Neural crest cell (in vitro differentiated cells): ENCODE measurements at regions not wholly inside any gene's neighbourhood (a gene's known extent, or its start where the extent isn't known, plus 50 kb on each side); places are given as distances from the start of the nearest gene placed in this dataset.

Source experiments
- DNase-seq: peaks from one replicate; pipeline ENCODE4 v3.0.0; 2021; ENCODE audit warnings: low read depth, mixed read lengths, low spot score
- H3K27ac Mint-ChIP-seq: one replicate; pipeline ENCODE4 v1.8.0; 2021; ENCODE audit warnings: mild to moderate bottlenecking, mixed read lengths; ENCODE audit not compliant: unreplicated experiment
- H3K27me3 Mint-ChIP-seq: 2 replicates; pipeline ENCODE4 v1.8.0; 2021; ENCODE audit warnings: low read depth, mild to moderate bottlenecking, mixed read lengths
- H3K36me3 Mint-ChIP-seq: 2 replicates; pipeline ENCODE4 v1.8.0; 2021; ENCODE audit warnings: low read depth, mild to moderate bottlenecking, mixed read lengths
- H3K4me1 Mint-ChIP-seq: 2 replicates; pipeline ENCODE4 v1.8.0; 2021; ENCODE audit warnings: mixed read lengths
- H3K4me3 Mint-ChIP-seq: one replicate; pipeline ENCODE4 v1.8.0; 2021; ENCODE audit warnings: mild to moderate bottlenecking, mixed read lengths
- H3K9me3 Mint-ChIP-seq: 2 replicates; pipeline ENCODE4 v1.8.0; 2021; ENCODE audit warnings: mixed read lengths
- CTCF ChIP-seq: fragments of 200-600 bp; sonication (generic); conservative IDR thresholded peaks from 2 replicates; pipeline ENCODE4 v1.5.0; 2021; ENCODE audit warnings: antibody characterized with exemption, mild to moderate bottlenecking

GRCh38 chr12:34190054-34190453, 167.8 kb downstream of the ALG10 start:
- no peak for TF ChIP-seq CTCF
- no peak overlapping the region for H3K27ac Mint-ChIP-seq
- H3K36me3 Mint-ChIP-seq = peaks cover 7% of the 10 kb centered on the region
- H3K9me3 Mint-ChIP-seq = peaks cover 22% of the 10 kb centered on the region
- H3K27me3 Mint-ChIP-seq = no peaks in the 10 kb centered on the region
- no peak for DNase-seq
- no peaks in the 10 kb centered on the region for H3K4me1 Mint-ChIP-seq
- no peak overlapping the region for H3K4me3 Mint-ChIP-seq

GRCh38 chr12:34198924-34199323, 176.6 kb downstream of the ALG10 start:
- no peak overlapping the region for H3K4me3 Mint-ChIP-seq
- H3K36me3 Mint-ChIP-seq = peaks cover 2% of the 10 kb centered on the region
- no peak for DNase-seq
- H3K9me3 Mint-ChIP-seq = peaks cover 9% of the 10 kb centered on the region
- H3K27ac Mint-ChIP-seq = no peak overlapping the region
- no peaks in the 10 kb centered on the region for H3K27me3 Mint-ChIP-seq
- H3K4me1 Mint-ChIP-seq = no peaks in the 10 kb centered on the region
- TF ChIP-seq CTCF = no peak

GRCh38 chr12:34203866-34204620, 181.7 kb downstream of the ALG10 start:
- H3K4me3 Mint-ChIP-seq = no peak overlapping the region
- no peaks in the 10 kb centered on the region for H3K4me1 Mint-ChIP-seq
- peaks cover 10% of the 10 kb centered on the region for H3K9me3 Mint-ChIP-seq
- TF ChIP-seq CTCF = no peak
- no peaks in the 10 kb centered on the region for H3K27me3 Mint-ChIP-seq
- DNase-seq = no peak
- no peak overlapping the region for H3K27ac Mint-ChIP-seq
- H3K36me3 Mint-ChIP-seq = peaks cover 7% of the 10 kb centered on the region

- peaks cover 10% of the 10 kb centered on the region for H3K9me3 Mint-ChIP-seq
- no peak overlapping the region for H3K27ac Mint-ChIP-seq
- no peak overlapping the region for H3K4me3 Mint-ChIP-seq
- H3K27me3 Mint-ChIP-seq = no peaks in the 10 kb centered on the region
- no peaks in the 10 kb centered on the region for H3K4me1 Mint-ChIP-seq
- DNase-seq = no peak
- peaks cover 7% of the 10 kb centered on the region for H3K36me3 Mint-ChIP-seq
- no peak for TF ChIP-seq CTCF
These were observed 182.6 kb downstream of the ALG10 start for GRCh38 chr12:34204830-34205285.

- Mint-ChIP-seq H3K27ac (no peak overlapping the region), H3K27me3 (no peaks in the 10 kb centered on the region), H3K4me3 (no peak overlapping the region), H3K9me3 (peaks cover 10% of the 10 kb centered on the region), H3K36me3 (peaks cover 7% of the 10 kb centered on the region), H3K4me1 (no peaks in the 10 kb centered on the region)
- no peak for DNase-seq
- no peak for TF ChIP-seq CTCF
These were observed 183.1 kb downstream of the ALG10 start for GRCh38 chr12:34205401-34205800.
